ENCODE measurements at regions not wholly inside any gene's neighbourhood (a gene's known extent, or its start where the extent isn't known, plus 50 kb on each side); places are given as distances from the start of the nearest gene placed in this dataset.

DNA sequence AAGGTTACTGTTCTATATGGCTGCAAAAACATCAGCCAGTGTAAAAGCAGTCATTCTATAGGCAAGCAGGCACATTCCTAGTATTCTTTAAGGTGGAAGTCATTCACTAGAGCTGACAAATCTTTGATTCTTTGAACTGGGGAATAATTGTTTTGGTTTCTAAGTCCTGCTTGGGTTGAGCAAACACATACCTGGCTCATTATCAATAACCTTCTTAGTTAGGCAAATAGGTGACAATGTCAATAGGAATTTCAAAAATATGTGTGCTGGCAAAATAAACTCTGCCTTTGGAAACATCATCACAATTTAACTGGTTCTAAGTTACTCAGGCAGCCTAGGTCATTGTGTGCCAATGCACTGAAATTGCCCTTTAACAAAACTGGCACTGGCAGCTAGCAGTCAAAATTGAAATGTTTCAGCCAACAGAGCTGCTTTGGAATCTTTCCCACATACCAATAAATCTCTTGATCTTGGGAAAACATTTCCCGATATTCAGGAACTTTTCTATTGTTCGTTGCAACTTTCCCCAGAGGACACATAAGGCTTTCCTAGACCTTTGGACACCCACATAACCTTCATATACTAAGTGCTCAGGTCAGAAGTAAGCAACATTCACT lies 402.0 kb upstream of the MMADHC start:
- TF ChIP-seq, protein P1, sequence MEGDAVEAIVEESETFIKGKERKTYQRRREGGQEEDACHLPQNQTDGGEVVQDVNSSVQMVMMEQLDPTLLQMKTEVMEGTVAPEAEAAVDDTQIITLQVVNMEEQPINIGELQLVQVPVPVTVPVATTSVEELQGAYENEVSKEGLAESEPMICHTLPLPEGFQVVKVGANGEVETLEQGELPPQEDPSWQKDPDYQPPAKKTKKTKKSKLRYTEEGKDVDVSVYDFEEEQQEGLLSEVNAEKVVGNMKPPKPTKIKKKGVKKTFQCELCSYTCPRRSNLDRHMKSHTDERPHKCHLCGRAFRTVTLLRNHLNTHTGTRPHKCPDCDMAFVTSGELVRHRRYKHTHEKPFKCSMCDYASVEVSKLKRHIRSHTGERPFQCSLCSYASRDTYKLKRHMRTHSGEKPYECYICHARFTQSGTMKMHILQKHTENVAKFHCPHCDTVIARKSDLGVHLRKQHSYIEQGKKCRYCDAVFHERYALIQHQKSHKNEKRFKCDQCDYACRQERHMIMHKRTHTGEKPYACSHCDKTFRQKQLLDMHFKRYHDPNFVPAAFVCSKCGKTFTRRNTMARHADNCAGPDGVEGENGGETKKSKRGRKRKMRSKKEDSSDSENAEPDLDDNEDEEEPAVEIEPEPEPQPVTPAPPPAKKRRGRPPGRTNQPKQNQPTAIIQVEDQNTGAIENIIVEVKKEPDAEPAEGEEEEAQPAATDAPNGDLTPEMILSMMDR (IDR thresholded peaks at IDR 0.05), result no peak
- no peak for TF ChIP-seq POLR2A (IDR thresholded peaks at IDR 0.05)
